ENCODE measurements at regions not wholly inside any gene's neighbourhood (a gene's known extent, or its start where the extent isn't known, plus 50 kb on each side); places are given as distances from the start of the nearest gene placed in this dataset.
A peak's percentile ranks its signal among the peaks of the same experiment; 100 is the strongest.
"Not testable (repeated sequence)": the region's sequence is repeated elsewhere in the genome, so short reads cannot be mapped to it uniquely, and the experiment has no call there.

DNA sequence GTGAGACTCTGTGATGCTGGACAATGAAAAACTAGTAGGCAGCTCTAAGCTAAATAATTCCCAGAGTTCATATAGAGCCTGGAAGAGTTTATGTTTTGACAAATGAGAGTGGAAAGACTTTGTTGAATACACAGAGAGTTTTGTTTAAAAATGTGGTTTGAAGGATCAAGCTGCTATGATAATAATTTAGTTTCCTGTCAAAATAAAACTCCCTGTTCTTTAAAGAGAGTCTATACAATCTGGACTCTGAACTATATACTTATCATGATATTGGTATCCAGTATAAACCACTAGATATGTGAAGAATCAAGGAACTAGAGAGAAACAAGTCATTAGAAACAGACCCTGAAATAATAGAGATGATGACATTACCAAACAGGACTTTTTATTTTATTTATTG lies 158.6 kb downstream of the C4orf33 start:
- DNase-seq: no peak

- DNase-seq: no peak
These were observed 165.6 kb downstream of the C4orf33 start for GRCh38 chr4:129261584-129261983.

DNA sequence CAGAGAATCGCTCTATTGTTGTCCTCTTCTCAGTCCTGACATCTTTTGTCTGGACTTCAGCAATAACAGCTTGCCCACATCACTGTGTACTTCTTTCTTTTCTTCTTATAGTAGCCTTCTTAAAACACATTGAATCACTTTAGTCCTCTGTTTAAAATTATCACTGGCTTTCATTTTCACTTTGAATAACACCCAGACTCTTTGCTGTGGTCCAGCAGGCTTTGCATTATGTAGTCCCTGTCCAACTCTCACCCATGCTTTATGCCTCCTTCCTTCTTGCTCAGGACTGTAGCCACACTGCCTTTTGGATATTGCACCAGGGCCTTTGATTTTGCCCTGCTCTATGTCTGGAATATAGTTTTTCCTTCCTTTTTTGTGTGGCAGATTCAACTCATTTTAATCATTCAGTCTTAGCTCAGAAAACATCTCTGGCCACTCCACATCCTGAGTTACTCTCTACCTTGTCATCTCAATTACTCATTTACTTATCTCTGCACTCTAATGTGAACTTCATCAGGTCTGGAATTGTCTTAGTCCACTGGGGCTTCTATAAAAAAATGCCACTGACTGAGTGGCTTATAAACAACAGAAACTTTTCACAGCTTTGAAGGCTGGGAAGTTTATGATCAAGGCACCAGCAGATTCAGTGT lies 168.2 kb downstream of the C4orf33 start:
- DNase-seq: no peak

DNA sequence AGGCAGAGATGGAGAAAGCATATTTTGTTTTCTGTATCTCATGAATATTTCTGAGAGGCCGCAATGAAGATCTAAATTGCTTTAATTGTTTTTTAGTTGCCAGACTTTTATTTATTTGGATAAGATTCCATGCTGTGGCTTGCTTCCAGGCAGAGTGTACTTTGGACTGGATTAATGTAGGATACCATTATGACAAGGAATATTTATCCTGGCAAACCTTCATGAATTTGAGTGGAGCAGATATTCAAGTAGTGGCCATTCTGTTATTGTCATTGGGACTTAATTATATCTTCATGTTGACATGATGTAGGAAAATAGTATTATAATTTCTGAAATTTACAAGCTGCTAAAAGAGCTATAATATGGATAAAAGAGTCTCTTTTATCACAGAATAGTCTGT lies 182.9 kb downstream of the C4orf33 start:
- DNase-seq: no peak

- no peak for DNase-seq
These were observed 186.3 kb downstream of the C4orf33 start for GRCh38 chr4:129282293-129282692.

DNA sequence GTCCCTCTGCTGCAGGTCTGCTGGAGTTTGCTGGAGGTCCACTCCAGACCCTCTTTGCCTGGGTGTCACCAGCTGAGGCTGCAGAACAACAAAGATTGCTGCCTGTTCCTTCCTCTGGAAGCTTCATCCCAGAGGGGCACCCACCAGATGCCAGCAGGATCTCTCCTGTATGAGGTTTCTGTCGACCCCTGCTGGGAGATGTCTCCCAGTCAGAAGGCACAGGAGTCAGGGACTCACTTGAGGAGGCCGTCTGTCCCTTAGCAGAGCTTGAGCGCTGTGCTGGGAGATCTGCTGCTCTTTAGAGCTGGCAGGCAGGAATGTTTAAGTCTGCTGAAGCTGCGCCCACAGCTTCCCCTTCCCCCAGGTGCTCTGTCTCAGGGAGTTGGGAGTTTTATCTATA lies 196.2 kb downstream of the C4orf33 start:
- DNase-seq: not testable (repeated sequence)

GRCh38 chr4:129314781-129315180 lies 218.8 kb downstream of the C4orf33 start:
- no peak for DNase-seq

- no peak for DNase-seq
These were observed 227.0 kb downstream of the C4orf33 start for GRCh38 chr4:129322920-129323319.

- no peak for DNase-seq
These were observed 227.7 kb downstream of the C4orf33 start for GRCh38 chr4:129323658-129324057.

GRCh38 chr4:129326571-129327460 lies 230.9 kb downstream of the C4orf33 start:
- no peak for DNase-seq

DNA sequence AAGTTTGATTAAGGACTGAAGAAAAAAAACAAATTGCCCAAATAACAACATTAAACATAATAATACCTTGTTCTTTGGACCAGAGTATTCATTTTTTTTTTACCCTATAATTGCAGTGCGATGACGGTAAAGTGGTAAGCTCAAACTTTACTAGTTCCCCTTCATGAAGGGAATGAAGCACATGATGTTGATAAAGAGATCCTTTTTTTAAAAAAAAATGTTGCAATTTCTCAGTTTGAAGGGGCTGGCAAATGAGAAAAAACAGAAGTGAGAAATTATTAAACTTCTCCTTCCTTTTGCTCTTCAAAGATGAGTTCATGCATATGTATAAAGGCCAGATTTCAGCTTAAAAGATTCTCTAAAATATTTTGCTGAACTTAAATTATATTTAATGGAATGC lies 231.7 kb downstream of the C4orf33 start:
- no peak for DNase-seq

DNA sequence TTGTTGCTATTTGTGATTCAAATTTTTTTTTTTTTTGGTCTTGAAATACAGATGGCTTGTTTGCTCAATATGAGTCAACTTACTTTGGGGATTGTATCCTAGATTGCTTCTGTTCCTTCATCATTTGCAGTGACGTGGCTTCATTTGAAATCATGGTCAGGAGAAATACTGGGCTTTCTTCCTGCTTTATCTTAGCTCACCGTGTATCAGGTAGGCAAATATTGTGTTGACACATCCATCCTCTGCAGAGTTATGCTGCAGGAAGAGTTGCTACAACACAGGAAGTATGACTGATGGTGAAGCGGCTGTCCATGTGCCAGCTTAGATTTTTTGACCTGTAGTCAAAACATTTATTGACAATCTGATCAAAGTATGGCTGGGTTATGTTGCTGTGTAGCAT lies 232.2 kb downstream of the C4orf33 start:
- DNase-seq: no peak

DNA sequence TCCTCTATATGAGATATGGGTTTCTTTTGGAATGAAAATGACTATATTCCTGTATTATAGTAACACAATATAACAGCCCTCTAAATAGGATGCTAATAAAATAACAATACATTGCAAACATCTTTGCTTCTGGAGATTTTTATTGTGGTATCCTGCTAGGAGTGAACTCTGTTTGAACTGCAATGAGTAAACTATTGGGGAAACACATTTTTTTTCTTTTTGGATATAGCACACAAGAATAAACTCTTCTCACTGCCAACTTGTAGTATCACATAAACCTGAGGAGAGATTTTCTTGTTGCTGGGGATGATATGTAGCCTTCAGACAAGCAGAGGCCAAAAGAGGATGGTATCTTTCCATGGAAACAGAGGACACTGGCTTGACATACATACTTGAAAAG lies 238.2 kb downstream of the C4orf33 start:
- DNase-seq: no peak

DNA sequence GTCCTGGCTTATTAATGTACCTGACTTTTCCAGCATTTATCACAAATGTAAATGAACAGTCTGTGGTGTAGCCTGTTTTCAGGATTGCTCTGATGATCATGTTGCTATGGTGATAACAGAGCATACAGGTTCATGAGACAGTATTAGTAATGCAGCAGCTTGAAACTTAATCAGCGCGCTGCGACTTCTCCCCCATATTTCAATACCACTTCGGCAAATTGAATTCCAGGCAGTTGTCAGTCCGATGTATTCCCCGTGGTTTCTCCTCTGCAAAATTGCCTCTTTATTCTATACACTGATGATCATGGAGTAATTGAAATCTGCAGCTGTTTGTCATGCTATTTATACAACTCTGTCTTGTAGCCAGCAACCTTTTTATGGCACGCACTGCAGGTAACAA lies 239.3 kb downstream of the C4orf33 start:
- no peak for DNase-seq

DNA sequence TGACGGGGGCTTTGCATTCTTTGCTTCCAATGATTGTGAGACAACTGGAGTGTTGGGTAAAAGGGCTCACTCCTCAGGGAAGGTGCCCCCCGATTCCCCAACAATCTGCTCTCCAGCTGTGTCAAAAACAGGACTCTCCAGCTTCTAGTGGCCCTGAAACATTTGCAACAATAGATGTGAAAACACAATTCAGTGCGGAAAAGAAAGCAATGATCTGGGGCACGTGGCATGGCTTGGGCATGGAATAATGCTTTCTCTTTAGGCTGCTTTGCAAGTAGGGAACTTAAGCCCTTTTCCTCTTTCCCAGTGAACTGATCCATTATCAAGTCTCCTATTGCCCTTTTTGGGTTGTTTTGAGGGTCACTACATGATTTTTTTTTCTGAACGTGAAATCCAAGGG lies 239.9 kb downstream of the C4orf33 start:
- no peak for DNase-seq

GRCh38 chr4:129336457-129337227 lies 240.7 kb downstream of the C4orf33 start:
- DNase-seq: no peak

- DNase-seq: no peak
These were observed 241.3 kb downstream of the C4orf33 start for GRCh38 chr4:129337228-129337620.

DNA sequence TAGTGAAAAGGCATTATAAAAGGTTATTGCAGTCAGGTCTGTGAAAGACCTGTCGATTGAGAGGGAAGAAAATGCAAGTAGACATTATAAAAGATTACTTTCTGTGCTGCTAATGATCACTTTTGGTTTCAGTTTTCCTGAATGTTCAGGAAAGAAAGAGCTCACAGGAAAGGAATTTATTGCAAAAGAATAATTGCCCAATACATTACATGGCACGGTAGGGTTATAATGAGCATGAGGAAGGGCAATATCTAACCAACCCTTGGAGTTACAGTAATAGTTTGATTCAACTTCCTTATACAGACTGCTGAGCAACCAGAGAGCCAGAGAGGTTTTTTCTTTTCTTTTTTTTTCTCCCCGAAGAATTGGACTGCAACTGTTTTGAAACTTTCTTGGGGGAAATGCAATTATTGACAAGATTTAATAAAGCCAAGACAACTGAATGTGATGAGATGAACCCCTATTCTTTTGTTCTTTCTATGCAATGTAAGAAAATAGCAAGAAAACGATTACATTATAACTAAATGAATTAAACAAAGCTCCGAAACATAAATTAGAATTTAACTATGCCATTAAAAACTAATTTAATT lies 247.0 kb downstream of the C4orf33 start:
- DNase-seq: peak in 1 of 2 donors; percentile 12

GRCh38 chr4:129344058-129344457 lies 248.1 kb downstream of the C4orf33 start:
- peak in 1 of 2 donors; percentile 32 for DNase-seq

GRCh38 chr4:129345609-129346008 lies 249.7 kb downstream of the C4orf33 start:
- no peak for DNase-seq

GRCh38 chr4:129346036-129346435 lies 250.1 kb downstream of the C4orf33 start:
- no peak for DNase-seq

- no peak for DNase-seq
These were observed 250.8 kb downstream of the C4orf33 start for GRCh38 chr4:129346734-129347133.
